ENCODE measurements at regions not wholly inside any gene's neighbourhood (a gene's known extent, or its start where the extent isn't known, plus 50 kb on each side); places are given as distances from the start of the nearest gene placed in this dataset.

GRCh38 chr20:48383252-48383651, 444.5 kb downstream of the PREX1 start:
- no peak overlapping the region for H3K27ac ChIP-seq (ENCODE audit: low read depth, low read length)
- H3K4me2 ChIP-seq (ENCODE audit: low read length), result no peak overlapping the region
- H3K4me1 ChIP-seq (ENCODE audit: control insufficient read depth, low read length), result no peaks in the 10 kb centered on the region
- H3K36me3 ChIP-seq (ENCODE audit: control insufficient read depth, low read length), result no peaks in the 10 kb centered on the region
- H3K9me3 ChIP-seq (ENCODE audit: control insufficient read depth, insufficient read depth, low read length), result no peaks in the 10 kb centered on the region
- H3K27me3 ChIP-seq (ENCODE audit: control insufficient read depth, low read length), result no peaks in the 10 kb centered on the region
- no peak overlapping the region for H3K4me3 ChIP-seq (ENCODE audit: low read length)
- no peaks in the 10 kb centered on the region for H3K9me2 ChIP-seq (replicated peaks; ENCODE audit: control insufficient read depth, low read length)
- no peaks in the 10 kb centered on the region for H3F3A ChIP-seq (ENCODE audit: control insufficient read depth, insufficient read depth)
- TF ChIP-seq EZH2phosphoT487 (IDR thresholded peaks at IDR 0.05; ENCODE audit: borderline replicate concordance, low read length), result no peak
- TF ChIP-seq, protein P1, sequence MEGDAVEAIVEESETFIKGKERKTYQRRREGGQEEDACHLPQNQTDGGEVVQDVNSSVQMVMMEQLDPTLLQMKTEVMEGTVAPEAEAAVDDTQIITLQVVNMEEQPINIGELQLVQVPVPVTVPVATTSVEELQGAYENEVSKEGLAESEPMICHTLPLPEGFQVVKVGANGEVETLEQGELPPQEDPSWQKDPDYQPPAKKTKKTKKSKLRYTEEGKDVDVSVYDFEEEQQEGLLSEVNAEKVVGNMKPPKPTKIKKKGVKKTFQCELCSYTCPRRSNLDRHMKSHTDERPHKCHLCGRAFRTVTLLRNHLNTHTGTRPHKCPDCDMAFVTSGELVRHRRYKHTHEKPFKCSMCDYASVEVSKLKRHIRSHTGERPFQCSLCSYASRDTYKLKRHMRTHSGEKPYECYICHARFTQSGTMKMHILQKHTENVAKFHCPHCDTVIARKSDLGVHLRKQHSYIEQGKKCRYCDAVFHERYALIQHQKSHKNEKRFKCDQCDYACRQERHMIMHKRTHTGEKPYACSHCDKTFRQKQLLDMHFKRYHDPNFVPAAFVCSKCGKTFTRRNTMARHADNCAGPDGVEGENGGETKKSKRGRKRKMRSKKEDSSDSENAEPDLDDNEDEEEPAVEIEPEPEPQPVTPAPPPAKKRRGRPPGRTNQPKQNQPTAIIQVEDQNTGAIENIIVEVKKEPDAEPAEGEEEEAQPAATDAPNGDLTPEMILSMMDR (IDR thresholded peaks at IDR 0.05; ENCODE audit: low read depth, low read length, poor library complexity, severe bottlenecking), result no peak
- no peaks in the 10 kb centered on the region for H3K79me2 ChIP-seq (ENCODE audit: control insufficient read depth, low read length)
- H4K20me1 ChIP-seq (ENCODE audit: control insufficient read depth, insufficient read depth, low read depth, low read length), result no peaks in the 10 kb centered on the region; the same call in 1 of the 2 replicates

DNA sequence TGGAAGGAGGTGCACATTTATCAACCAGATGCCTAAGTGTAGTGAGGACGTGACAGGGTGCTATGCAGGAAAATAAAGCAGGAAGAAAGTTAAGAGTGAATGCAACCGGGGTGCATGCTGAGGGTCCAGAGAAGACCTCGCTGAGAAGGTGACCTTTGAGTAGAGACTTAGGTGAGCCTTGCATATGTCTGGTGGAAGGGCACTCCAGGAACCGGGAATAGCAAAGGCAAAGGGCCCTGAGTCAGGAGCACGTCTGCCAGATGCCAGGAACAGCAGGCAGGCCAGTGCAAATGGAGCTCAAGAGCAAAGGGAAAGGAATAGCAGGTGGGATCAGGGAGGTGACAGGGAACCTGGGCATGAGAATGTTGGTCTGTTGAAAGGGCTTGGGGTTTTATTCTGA, 445.5 kb downstream of the PREX1 start:
- TF ChIP-seq, protein P1 (IDR thresholded peaks at IDR 0.05; ENCODE audit: low read depth, low read length, poor library complexity, severe bottlenecking), result no peak
- no peak for TF ChIP-seq EZH2phosphoT487 (IDR thresholded peaks at IDR 0.05; ENCODE audit: borderline replicate concordance, low read length)
- Histone ChIP-seq H3K9me2 (replicated peaks; ENCODE audit: control insufficient read depth, low read length) (no peaks in the 10 kb centered on the region), H3K4me1 (ENCODE audit: control insufficient read depth, low read length) (no peaks in the 10 kb centered on the region), H3K4me2 (ENCODE audit: low read length) (no peak overlapping the region), H3F3A (ENCODE audit: control insufficient read depth, insufficient read depth) (no peaks in the 10 kb centered on the region), H3K4me3 (ENCODE audit: low read length) (no peak overlapping the region), H3K9me3 (ENCODE audit: control insufficient read depth, insufficient read depth, low read length) (no peaks in the 10 kb centered on the region), H4K20me1 (ENCODE audit: control insufficient read depth, insufficient read depth, low read depth, low read length) (no peaks in the 10 kb centered on the region; the same call in 1 of the 2 replicates), H3K27me3 (ENCODE audit: control insufficient read depth, low read length) (no peaks in the 10 kb centered on the region), H3K79me2 (ENCODE audit: control insufficient read depth, low read length) (no peaks in the 10 kb centered on the region), H3K27ac (ENCODE audit: low read depth, low read length) (no peak overlapping the region), H3K36me3 (ENCODE audit: control insufficient read depth, low read length) (no peaks in the 10 kb centered on the region)

- no peaks in the 10 kb centered on the region for H3K79me2 ChIP-seq (ENCODE audit: control insufficient read depth, low read length)
- H3K4me2 ChIP-seq (ENCODE audit: low read length), result no peak overlapping the region
- no peak overlapping the region for H3K4me3 ChIP-seq (ENCODE audit: low read length)
- no peaks in the 10 kb centered on the region for H3K9me2 ChIP-seq (replicated peaks; ENCODE audit: control insufficient read depth, low read length)
- TF ChIP-seq, protein P1 (IDR thresholded peaks at IDR 0.05; ENCODE audit: low read depth, low read length, poor library complexity, severe bottlenecking), result no peak
- TF ChIP-seq EZH2phosphoT487 (IDR thresholded peaks at IDR 0.05; ENCODE audit: borderline replicate concordance, low read length), result no peak
- no peaks in the 10 kb centered on the region for H3K36me3 ChIP-seq (ENCODE audit: control insufficient read depth, low read length)
- no peaks in the 10 kb centered on the region for H3K4me1 ChIP-seq (ENCODE audit: control insufficient read depth, low read length)
- H3F3A ChIP-seq (ENCODE audit: control insufficient read depth, insufficient read depth), result no peaks in the 10 kb centered on the region
- H3K27me3 ChIP-seq (ENCODE audit: control insufficient read depth, low read length), result no peaks in the 10 kb centered on the region
- H4K20me1 ChIP-seq (ENCODE audit: control insufficient read depth, insufficient read depth, low read depth, low read length), result no peaks in the 10 kb centered on the region; the same call in 1 of the 2 replicates
- no peak overlapping the region for H3K27ac ChIP-seq (ENCODE audit: low read depth, low read length)
- H3K9me3 ChIP-seq (ENCODE audit: control insufficient read depth, insufficient read depth, low read length), result no peaks in the 10 kb centered on the region
These were observed 446.3 kb downstream of the PREX1 start for GRCh38 chr20:48381353-48382120.
